ENCODE measurements at regions not wholly inside any gene's neighbourhood (a gene's known extent, or its start where the extent isn't known, plus 50 kb on each side); places are given as distances from the start of the nearest gene placed in this dataset.

DNA sequence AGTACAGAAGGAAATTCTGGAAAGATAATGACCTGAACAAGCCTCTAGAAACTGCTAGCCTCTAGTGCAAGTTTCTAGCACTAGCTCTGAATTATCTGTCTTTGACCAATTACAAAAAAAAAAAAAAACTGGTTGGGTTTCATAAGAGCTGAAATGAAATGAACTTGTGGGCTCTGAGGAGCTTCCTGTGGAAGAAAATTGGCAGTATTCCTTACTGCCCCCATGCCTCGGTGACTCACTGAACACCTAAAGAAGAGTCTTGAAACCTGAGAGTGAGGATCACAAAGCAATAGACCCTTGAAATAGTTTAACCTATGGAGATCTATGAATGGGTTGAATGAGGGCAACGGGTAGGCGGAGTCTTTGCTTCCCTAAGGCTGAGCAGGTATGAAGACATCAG, 263.6 kb upstream of the RASA1 start:
- H3K27ac Mint-ChIP-seq (ENCODE audit: unreplicated experiment): no peak overlapping the region
- peaks cover 22% of the 10 kb centered on the region for H3K27me3 Mint-ChIP-seq (ENCODE audit: unreplicated experiment)
- no peak overlapping the region for H3K4me3 Mint-ChIP-seq (ENCODE audit: unreplicated experiment)
- TF ChIP-seq, protein P1, sequence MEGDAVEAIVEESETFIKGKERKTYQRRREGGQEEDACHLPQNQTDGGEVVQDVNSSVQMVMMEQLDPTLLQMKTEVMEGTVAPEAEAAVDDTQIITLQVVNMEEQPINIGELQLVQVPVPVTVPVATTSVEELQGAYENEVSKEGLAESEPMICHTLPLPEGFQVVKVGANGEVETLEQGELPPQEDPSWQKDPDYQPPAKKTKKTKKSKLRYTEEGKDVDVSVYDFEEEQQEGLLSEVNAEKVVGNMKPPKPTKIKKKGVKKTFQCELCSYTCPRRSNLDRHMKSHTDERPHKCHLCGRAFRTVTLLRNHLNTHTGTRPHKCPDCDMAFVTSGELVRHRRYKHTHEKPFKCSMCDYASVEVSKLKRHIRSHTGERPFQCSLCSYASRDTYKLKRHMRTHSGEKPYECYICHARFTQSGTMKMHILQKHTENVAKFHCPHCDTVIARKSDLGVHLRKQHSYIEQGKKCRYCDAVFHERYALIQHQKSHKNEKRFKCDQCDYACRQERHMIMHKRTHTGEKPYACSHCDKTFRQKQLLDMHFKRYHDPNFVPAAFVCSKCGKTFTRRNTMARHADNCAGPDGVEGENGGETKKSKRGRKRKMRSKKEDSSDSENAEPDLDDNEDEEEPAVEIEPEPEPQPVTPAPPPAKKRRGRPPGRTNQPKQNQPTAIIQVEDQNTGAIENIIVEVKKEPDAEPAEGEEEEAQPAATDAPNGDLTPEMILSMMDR (IDR thresholded peaks at IDR 0.05): no peak
- DNase-seq (ENCODE audit: extremely low spot score, unreplicated experiment): no peak
- no peaks in the 10 kb centered on the region for H3K9me3 Mint-ChIP-seq (ENCODE audit: unreplicated experiment)
- H3K36me3 Mint-ChIP-seq (ENCODE audit: unreplicated experiment): no peaks in the 10 kb centered on the region
- no peaks in the 10 kb centered on the region for H3K4me1 Mint-ChIP-seq (ENCODE audit: unreplicated experiment)

DNA sequence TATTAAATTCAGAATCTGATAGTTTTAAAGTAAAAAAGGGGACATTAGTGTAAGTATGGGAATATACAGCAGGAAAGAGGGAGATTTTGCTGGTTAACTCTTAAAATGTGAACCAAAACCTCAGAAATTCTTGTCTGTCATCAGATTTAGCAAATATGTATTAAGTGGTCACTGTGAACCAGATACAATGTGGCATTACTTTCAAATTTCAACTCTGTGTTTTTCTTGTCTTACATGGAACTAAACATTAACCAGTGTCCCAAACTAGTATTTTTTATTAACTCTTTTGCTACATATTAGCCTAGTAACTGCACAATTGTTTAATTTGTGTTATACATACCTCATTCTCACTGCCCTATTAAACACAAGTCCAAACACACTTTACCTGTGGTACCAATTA, 259.9 kb upstream of the RASA1 start:
- DNase-seq (ENCODE audit: extremely low spot score, unreplicated experiment): no peak
- H3K27me3 Mint-ChIP-seq (ENCODE audit: unreplicated experiment): peaks cover 35% of the 10 kb centered on the region
- no peaks in the 10 kb centered on the region for H3K4me1 Mint-ChIP-seq (ENCODE audit: unreplicated experiment)
- no peaks in the 10 kb centered on the region for H3K9me3 Mint-ChIP-seq (ENCODE audit: unreplicated experiment)
- TF ChIP-seq, protein P1 (IDR thresholded peaks at IDR 0.05): no peak
- H3K27ac Mint-ChIP-seq (ENCODE audit: unreplicated experiment): no peak overlapping the region
- no peaks in the 10 kb centered on the region for H3K36me3 Mint-ChIP-seq (ENCODE audit: unreplicated experiment)
- H3K4me3 Mint-ChIP-seq (ENCODE audit: unreplicated experiment): no peak overlapping the region

DNA sequence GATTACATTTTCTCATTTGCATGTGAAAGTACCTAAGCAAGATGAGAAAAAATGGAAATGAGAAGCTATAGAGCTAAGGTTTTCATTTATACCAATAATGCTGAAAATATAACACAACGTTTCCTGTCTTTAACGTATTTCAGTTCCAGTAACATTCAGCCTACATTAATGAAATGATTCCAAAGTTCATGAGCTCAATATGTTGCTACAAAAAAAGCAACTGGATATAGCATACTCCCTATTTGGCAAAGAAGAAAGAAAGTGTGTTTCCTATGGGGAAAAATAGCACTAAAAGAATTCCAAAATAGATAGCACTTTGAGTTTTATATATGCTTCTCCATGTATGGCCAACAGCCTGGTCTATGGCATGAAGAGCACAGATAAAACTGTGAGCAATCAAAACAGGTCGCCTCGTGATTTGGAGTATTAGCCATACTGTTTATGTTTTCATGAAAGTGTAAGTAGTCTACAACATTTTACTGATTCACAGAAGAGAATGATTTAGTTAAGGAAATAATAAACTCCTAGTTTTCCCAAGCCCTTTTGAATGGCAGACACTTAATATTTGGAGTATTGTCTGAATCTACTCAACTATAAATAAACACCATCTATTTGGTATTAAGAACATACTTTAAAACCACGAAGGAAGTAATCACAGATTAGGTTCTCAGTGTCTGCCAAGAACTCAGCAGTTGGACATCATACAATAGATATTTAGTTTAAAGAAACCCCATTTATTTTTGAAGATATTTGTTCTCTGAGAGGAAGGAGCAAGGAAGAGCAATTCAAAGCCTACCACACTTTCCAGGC, 258.7 kb upstream of the RASA1 start:
- DNase-seq (ENCODE audit: extremely low spot score, unreplicated experiment): no peak

DNA sequence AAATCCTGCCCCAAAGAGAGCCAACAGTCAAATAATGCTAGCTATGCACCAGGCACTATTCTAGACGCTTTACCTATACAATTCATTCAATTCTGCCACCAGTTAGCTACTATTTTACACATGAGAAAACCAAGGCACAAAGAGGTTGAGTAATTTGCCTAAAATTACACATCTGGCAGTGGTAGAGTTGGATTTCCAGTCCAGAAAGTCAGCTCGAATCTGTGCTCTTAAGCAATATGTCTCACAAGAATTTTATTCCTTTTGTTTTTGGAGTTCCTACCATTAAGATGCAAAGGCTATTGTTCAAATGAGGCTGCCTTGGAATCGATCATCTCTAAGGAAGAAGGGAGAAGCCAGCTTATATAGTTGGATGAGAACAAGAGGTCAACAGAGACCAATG, 256.9 kb upstream of the RASA1 start:
- no peak for DNase-seq (ENCODE audit: extremely low spot score, unreplicated experiment)
- Mint-ChIP-seq H3K9me3 (ENCODE audit: unreplicated experiment) (no peaks in the 10 kb centered on the region), H3K27me3 (ENCODE audit: unreplicated experiment) (peaks cover 46% of the 10 kb centered on the region), H3K36me3 (ENCODE audit: unreplicated experiment) (no peaks in the 10 kb centered on the region), H3K4me3 (ENCODE audit: unreplicated experiment) (no peak overlapping the region), H3K27ac (ENCODE audit: unreplicated experiment) (no peak overlapping the region), H3K4me1 (ENCODE audit: unreplicated experiment) (no peaks in the 10 kb centered on the region)
- TF ChIP-seq, protein P1 (IDR thresholded peaks at IDR 0.05): no peak

More for the DNA sequence above, 258.7 kb upstream of the RASA1 start:
- Mint-ChIP-seq H3K4me1 (ENCODE audit: unreplicated experiment) (no peaks in the 10 kb centered on the region), H3K9me3 (ENCODE audit: unreplicated experiment) (no peaks in the 10 kb centered on the region), H3K27me3 (ENCODE audit: unreplicated experiment) (peaks cover 38% of the 10 kb centered on the region), H3K36me3 (ENCODE audit: unreplicated experiment) (no peaks in the 10 kb centered on the region), H3K27ac (ENCODE audit: unreplicated experiment) (no peak overlapping the region), H3K4me3 (ENCODE audit: unreplicated experiment) (no peak overlapping the region)
- TF ChIP-seq, protein P1 (IDR thresholded peaks at IDR 0.05): no peak

GRCh38 chr5:87015901-87016300, 251.8 kb upstream of the RASA1 start:
- TF ChIP-seq, protein P1 (IDR thresholded peaks at IDR 0.05): no peak
- Mint-ChIP-seq H3K27me3 (ENCODE audit: unreplicated experiment) (peaks cover 42% of the 10 kb centered on the region), H3K4me1 (ENCODE audit: unreplicated experiment) (no peaks in the 10 kb centered on the region), H3K4me3 (ENCODE audit: unreplicated experiment) (no peak overlapping the region), H3K36me3 (ENCODE audit: unreplicated experiment) (no peaks in the 10 kb centered on the region), H3K27ac (ENCODE audit: unreplicated experiment) (no peak overlapping the region), H3K9me3 (ENCODE audit: unreplicated experiment) (no peaks in the 10 kb centered on the region)
- no peak for DNase-seq (ENCODE audit: extremely low spot score, unreplicated experiment)
